Psoas muscle (tissue), 7 donors: ENCODE measurements at regions not wholly inside any gene's neighbourhood (a gene's known extent, or its start where the extent isn't known, plus 50 kb on each side); places are given as distances from the start of the nearest gene placed in this dataset.

Source experiments
- ATAC-seq, 4 donors: fragments of 200-7000 bp; cut with Tn5 transposase; one replicate each; pipeline ENCODE4 v1.9.1; 2020; ENCODE audit warnings: moderate library complexity in 3 of 4, mild to moderate bottlenecking in 2 of 4
- DNase-seq, 2 donors: peaks; one replicate each; pipeline ENCODE4 v3.0.0-alpha.2; 2020
- H3K27ac ChIP-seq: fragments of 200-600 bp; one replicate; pipeline ENCODE4 v1.8.0; 2022
- H3K27me3 ChIP-seq, 3 donors: fragments of 200-600 bp in 1 of 3; one replicate each; pipeline versions ENCODE4 v1.6.1 to v1.8.0; 2013 to 2022; ENCODE audit warnings: low read length in 2 of 3, mild to moderate bottlenecking in 2 of 3, moderate library complexity in 1 of 3; ENCODE audit not compliant: insufficient read depth in 3 of 3
- H3K36me3 ChIP-seq, 2 donors: fragments of 200-600 bp in 1 of 2; one replicate each; pipeline versions ENCODE4 v1.6.1 to v1.8.0; 2013 to 2022; ENCODE audit warnings: low read depth in 1 of 2, mild to moderate bottlenecking in 1 of 2, moderate library complexity in 1 of 2; ENCODE audit not compliant: insufficient read depth in 1 of 2
- H3K4me1 ChIP-seq: fragments of 200-600 bp; one replicate; pipeline ENCODE4 v1.8.0; 2022
- H3K4me3 ChIP-seq: fragments of 200-600 bp; one replicate; pipeline ENCODE4 v1.8.0; 2022; ENCODE audit warnings: mild to moderate bottlenecking
- H3K9me3 ChIP-seq: fragments of 200-600 bp; one replicate; pipeline ENCODE4 v1.8.0; 2022
- WGBS, 3 donors: extraction: QIAGEN DNeasy Blood & Tissue Kit; methylation state at CpG; one replicate each; pipeline versions ENCODE4 v1.1.6 to v1.1.7; 2013; 5-methylcytosine and 5-hydroxymethylcytosine counted together
- intact Hi-C, 2 donors: fragments of 100-400 bp; cut with DNase I; formaldehyde crosslinking; loops; one replicate each; pipeline versions ENCODE4 v1.11.0 to v1.14.2; 2022
- TF ChIP-seq, protein P1 (sequence below): fragments of 200-600 bp; IDR thresholded peaks from one replicate; pipeline ENCODE4 v1.8.0; 2022; ENCODE audit warnings: antibody characterized with exemption
- donor health status: healthy with polysubstance abuse.
- donor health status: DM: no; HTN: no; CAD: no; lungs with moderate emphysema.
- donor health status: Bipolar disorder and iron deficiency.
- donor health status: healthy.
- donor health status: DM: yes; HTN: yes; CAD: no.
- donor health status: DM: no; HTN: no; CAD: no.
- donor health status: DM: yes; HTN: yes; CAD: no.

DNA sequence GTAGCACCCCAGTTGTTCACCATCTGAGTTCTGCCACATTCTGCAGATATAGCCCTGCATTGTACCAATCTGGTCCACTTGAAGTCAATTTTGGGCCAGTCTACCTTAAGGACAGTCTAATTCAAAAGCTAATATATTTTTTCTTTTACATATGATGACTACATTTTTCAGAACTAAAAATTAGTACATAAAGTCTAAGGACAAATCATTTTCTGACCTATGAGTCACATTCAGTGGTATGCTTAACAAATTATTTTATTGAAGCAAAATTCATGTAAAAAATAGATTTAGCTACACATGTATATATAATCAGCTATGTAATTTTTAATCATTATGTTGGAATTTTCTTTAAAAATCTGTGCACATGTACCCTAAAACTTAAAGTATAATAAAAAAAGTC is 52.1 kb upstream of the IL12A start:
- ATAC-seq = no peak
- no peaks in the 10 kb centered on the region for H3K36me3 ChIP-seq
- H3K4me1 ChIP-seq = no peaks in the 10 kb centered on the region
- H3K27me3 ChIP-seq = no peaks in the 10 kb centered on the region
- intact Hi-C loops = no loop called here
- peaks cover 4% of the 10 kb centered on the region for H3K9me3 ChIP-seq
- H3K4me3 ChIP-seq = no peak overlapping the region
- no peak overlapping the region for H3K27ac ChIP-seq
- TF ChIP-seq, protein P1, sequence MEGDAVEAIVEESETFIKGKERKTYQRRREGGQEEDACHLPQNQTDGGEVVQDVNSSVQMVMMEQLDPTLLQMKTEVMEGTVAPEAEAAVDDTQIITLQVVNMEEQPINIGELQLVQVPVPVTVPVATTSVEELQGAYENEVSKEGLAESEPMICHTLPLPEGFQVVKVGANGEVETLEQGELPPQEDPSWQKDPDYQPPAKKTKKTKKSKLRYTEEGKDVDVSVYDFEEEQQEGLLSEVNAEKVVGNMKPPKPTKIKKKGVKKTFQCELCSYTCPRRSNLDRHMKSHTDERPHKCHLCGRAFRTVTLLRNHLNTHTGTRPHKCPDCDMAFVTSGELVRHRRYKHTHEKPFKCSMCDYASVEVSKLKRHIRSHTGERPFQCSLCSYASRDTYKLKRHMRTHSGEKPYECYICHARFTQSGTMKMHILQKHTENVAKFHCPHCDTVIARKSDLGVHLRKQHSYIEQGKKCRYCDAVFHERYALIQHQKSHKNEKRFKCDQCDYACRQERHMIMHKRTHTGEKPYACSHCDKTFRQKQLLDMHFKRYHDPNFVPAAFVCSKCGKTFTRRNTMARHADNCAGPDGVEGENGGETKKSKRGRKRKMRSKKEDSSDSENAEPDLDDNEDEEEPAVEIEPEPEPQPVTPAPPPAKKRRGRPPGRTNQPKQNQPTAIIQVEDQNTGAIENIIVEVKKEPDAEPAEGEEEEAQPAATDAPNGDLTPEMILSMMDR = no peak
- no peak for DNase-seq

DNA sequence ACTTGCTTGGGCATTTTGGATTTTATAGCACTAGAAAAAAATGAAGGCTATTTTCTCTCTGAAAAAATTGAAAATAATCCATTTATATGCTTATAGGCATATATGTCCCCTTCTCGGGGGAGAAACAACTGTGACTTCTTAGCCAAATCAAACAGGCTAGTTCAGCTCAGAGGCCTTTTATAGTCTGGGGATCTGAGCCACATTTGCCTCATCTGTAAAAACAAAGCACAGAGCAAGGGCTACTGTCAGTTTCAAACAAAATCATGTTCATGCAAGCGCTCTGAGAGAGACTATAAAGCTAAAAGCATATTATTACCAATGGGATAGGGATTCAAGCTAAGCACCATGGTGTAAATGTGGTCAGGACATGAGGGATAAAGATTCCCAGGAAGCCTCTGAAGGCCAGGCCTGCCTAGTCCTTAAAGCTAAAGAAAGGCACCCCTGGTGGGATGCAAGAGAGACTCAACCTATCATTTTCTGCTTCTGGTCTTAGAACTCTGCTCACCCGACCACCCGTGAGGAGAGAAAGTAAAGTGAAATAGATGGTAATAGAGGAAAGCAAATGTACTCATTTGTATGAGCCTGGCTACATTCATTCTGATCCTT is 51.0 kb upstream of the IL12A start:
- WGBS, 3 donors = 64 to 75% (median 74%) methylated on average over 4 of the region's 4 CpGs
- Histone ChIP-seq H3K4me3 (no peak overlapping the region), H3K4me1 (no peaks in the 10 kb centered on the region), H3K9me3 (peaks cover 4% of the 10 kb centered on the region), H3K36me3 (no peaks in the 10 kb centered on the region), H3K27me3 (no peaks in the 10 kb centered on the region), H3K27ac (no peak overlapping the region)
- TF ChIP-seq, protein P1 = no peak
- ATAC-seq (no peak), DNase-seq (no peak)
- intact Hi-C loops = no loop called here

DNA sequence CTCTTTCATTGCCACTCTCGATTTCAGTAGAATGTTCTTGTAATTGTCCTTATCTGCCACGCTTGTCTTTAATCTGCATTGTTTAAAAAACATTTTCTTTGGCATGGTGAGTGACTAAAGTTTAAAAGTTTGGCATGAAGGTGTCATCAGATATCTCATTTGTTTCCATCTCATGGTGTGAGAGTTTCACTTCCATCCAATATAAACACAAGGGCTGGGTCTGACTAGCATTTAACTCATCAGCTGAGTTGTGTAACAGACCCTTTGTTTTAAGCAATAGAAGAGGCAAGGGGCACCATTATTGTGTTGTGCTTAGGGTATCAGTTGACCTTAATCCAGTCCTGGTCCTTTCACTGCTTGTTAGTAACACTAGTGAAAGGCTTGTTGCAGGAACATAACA is 49.9 kb upstream of the IL12A start:
- no peaks in the 10 kb centered on the region for H3K36me3 ChIP-seq
- peaks cover 2% of the 10 kb centered on the region for H3K9me3 ChIP-seq
- intact Hi-C loops = no loop called here
- no peak overlapping the region for H3K4me3 ChIP-seq
- WGBS, 3 donors = 81 to 87% (median 85%) methylated on average over 2 of the region's 2 CpGs
- ATAC-seq (no peak), DNase-seq (no peak)
- TF ChIP-seq, protein P1 = no peak
- H3K4me1 ChIP-seq = no peaks in the 10 kb centered on the region
- H3K27me3 ChIP-seq = no peaks in the 10 kb centered on the region
- no peak overlapping the region for H3K27ac ChIP-seq
